8988T (cell line): ENCODE measurements at regions not wholly inside any gene's neighbourhood (a gene's known extent, or its start where the extent isn't known, plus 50 kb on each side); places are given as distances from the start of the nearest gene placed in this dataset.
"Not testable (repeated sequence)": the region's sequence is repeated elsewhere in the genome, so short reads cannot be mapped to it uniquely, and the experiment has no call there.

ENCODE experiments used
- DNase-seq: peaks from one replicate; pipeline ENCODE4 v3.0.0; 2011

- no peak for DNase-seq
Observed at GRCh38 chr5:124614836-124615385, 131.5 kb downstream of the ZNF608 start.

GRCh38 chr5:124614105-124614504, 132.3 kb downstream of the ZNF608 start:
- DNase-seq = no peak

- no peak for DNase-seq
Observed at GRCh38 chr5:124613273-124613953, 133.0 kb downstream of the ZNF608 start.

- DNase-seq = no peak
Observed at GRCh38 chr5:124612023-124612422, 134.4 kb downstream of the ZNF608 start.

- DNase-seq = not testable (repeated sequence)
Observed at GRCh38 chr5:124611262-124611661, 135.2 kb downstream of the ZNF608 start.

- not testable (repeated sequence) for DNase-seq
Observed at GRCh38 chr5:124609685-124610084, 136.8 kb downstream of the ZNF608 start.

GRCh38 chr5:124606543-124606942, 139.9 kb downstream of the ZNF608 start:
- DNase-seq = no peak

GRCh38 chr5:124606093-124606492, 140.3 kb downstream of the ZNF608 start:
- no peak for DNase-seq

GRCh38 chr5:124605541-124605940, 140.9 kb downstream of the ZNF608 start:
- no peak for DNase-seq

GRCh38 chr5:124604419-124604818, 142.0 kb downstream of the ZNF608 start:
- no peak for DNase-seq

GRCh38 chr5:124602925-124603650, 143.4 kb downstream of the ZNF608 start:
- DNase-seq = no peak

GRCh38 chr5:124599028-124599973, 147.1 kb downstream of the ZNF608 start:
- DNase-seq = no peak

- no peak for DNase-seq
Observed at GRCh38 chr5:124596595-124597421, 149.6 kb downstream of the ZNF608 start.

- DNase-seq = no peak
Observed at GRCh38 chr5:124593952-124594351, 152.5 kb downstream of the ZNF608 start.

GRCh38 chr5:124592891-124593290, 153.5 kb downstream of the ZNF608 start:
- no peak for DNase-seq

- DNase-seq = no peak
Observed at GRCh38 chr5:124591583-124591982, 154.9 kb downstream of the ZNF608 start.

- no peak for DNase-seq
Observed at GRCh38 chr5:124590686-124591085, 155.8 kb downstream of the ZNF608 start.

GRCh38 chr5:124587280-124587679, 159.2 kb downstream of the ZNF608 start:
- DNase-seq = no peak

GRCh38 chr5:124584991-124585715, 161.3 kb downstream of the ZNF608 start:
- no peak for DNase-seq

- DNase-seq = no peak
Observed at GRCh38 chr5:124583469-124584350, 162.7 kb downstream of the ZNF608 start.

GRCh38 chr5:124582561-124582840, 163.9 kb downstream of the ZNF608 start:
- DNase-seq = no peak
